HEK293 (cell line): ENCODE measurements at regions not wholly inside any gene's neighbourhood (a gene's known extent, or its start where the extent isn't known, plus 50 kb on each side); places are given as distances from the start of the nearest gene placed in this dataset.

ENCODE experiments used
- CTCF ChIA-PET: fragments of 350-600 bp; formaldehyde crosslinking; extraction: SDS; loops from one replicate; lab custom pipeline; 2021; ENCODE audit warnings: antibody characterized with exemption; lab: Yijun Ruan, JAX
- POLR2A ChIA-PET: fragments of 300-600 bp; formaldehyde crosslinking; extraction: SDS; loops from one replicate; lab custom pipeline; 2020; ENCODE audit warnings: antibody characterized with exemption, inconsistent platforms; lab: Yijun Ruan, JAX
- H3K27ac ChIP-seq: fragments of 200-500 bp; sonication (Bioruptor generic); 2 replicates; pipeline ENCODE4 v1.5.1; 2014; ENCODE audit warnings: low read depth, low read length, control low read depth, inconsistent platforms; ENCODE audit errors: extremely low read depth
- H3K36me3 ChIP-seq, 2 experiments: fragments of 200-500 bp in 1 of 2; sonication (Bioruptor generic) in 1 of 2; 1 replicate in 1 of 2; 2 replicates in 1 of 2; pipeline ENCODE4 v1.5.1; 2014 to 2017; ENCODE audit warnings: inconsistent platforms in 2 of 2, low read length in 2 of 2; ENCODE audit not compliant: control insufficient read depth in 2 of 2, insufficient read depth in 1 of 2
- H3K4me1 ChIP-seq: fragments of 200-500 bp; sonication (Bioruptor generic); 2 replicates; pipeline ENCODE4 v1.5.1; 2014; ENCODE audit warnings: mild to moderate bottlenecking, low read length, inconsistent platforms; ENCODE audit not compliant: control insufficient read depth, insufficient read depth
- H3K4me3 ChIP-seq: 2 replicates; pipeline ENCODE4 v1.5.1; 2011; ENCODE audit warnings: low read depth, mild to moderate bottlenecking, control low read depth, low read length, moderate library complexity
- H3K9me3 ChIP-seq: fragments of 200-500 bp; sonication (Bioruptor generic); 2 replicates; pipeline ENCODE4 v1.5.1; 2014; ENCODE audit warnings: low read depth, low read length, inconsistent platforms; ENCODE audit not compliant: control insufficient read depth, insufficient read depth
- BCL11B ChIP-seq: fragments of 450-650 bp; formaldehyde crosslinking; IDR thresholded peaks from 2 replicates; pipeline ENCODE4 v1.5.1; 2016; ENCODE audit warnings: low read depth, missing biosample characterization, missing genetic modification characterization
- CTCF ChIP-seq: fragments of 450-650 bp; formaldehyde crosslinking; IDR thresholded peaks from 2 replicates; pipeline ENCODE4 v1.5.1; 2016; ENCODE audit warnings: missing biosample characterization, missing genetic modification characterization
- GLIS1 ChIP-seq: fragments of 450-650 bp; formaldehyde crosslinking; IDR thresholded peaks from 2 replicates; pipeline ENCODE4 v1.5.1; 2016; ENCODE audit warnings: missing biosample characterization, missing genetic modification characterization
- HOXD13 ChIP-seq: sonication (generic); formaldehyde crosslinking; IDR thresholded peaks from 2 replicates; pipeline ENCODE4 v1.8.0; 2022; ENCODE audit warnings: missing genetic modification reagents, borderline replicate concordance
- KLF1 ChIP-seq: fragments of 450-650 bp; formaldehyde crosslinking; IDR thresholded peaks from 2 replicates; pipeline ENCODE4 v1.5.1; 2016; ENCODE audit warnings: missing biosample characterization, missing genetic modification characterization
- MYNN ChIP-seq: fragments of 450-650 bp; formaldehyde crosslinking; IDR thresholded peaks from 2 replicates; pipeline ENCODE4 v1.5.1; 2016; ENCODE audit warnings: missing biosample characterization, missing genetic modification characterization, borderline replicate concordance
- OSR2 ChIP-seq: fragments of 450-650 bp; formaldehyde crosslinking; IDR thresholded peaks from 2 replicates; pipeline ENCODE4 v1.5.1; 2016; ENCODE audit warnings: missing biosample characterization, missing genetic modification characterization
- PRDM4 ChIP-seq: fragments of 450-650 bp; formaldehyde crosslinking; IDR thresholded peaks from 2 replicates; pipeline ENCODE4 v1.5.1; 2017; ENCODE audit warnings: missing biosample characterization, missing genetic modification characterization
- RBAK ChIP-seq: fragments of 450-650 bp; formaldehyde crosslinking; IDR thresholded peaks from 2 replicates; pipeline ENCODE4 v1.5.1; 2016; ENCODE audit warnings: missing biosample characterization, missing genetic modification characterization
- SP7 ChIP-seq: fragments of 450-650 bp; formaldehyde crosslinking; IDR thresholded peaks from 2 replicates; pipeline ENCODE4 v1.5.1; 2016; ENCODE audit warnings: missing biosample characterization, missing genetic modification characterization
- TRIM28 ChIP-seq: IDR thresholded peaks from 2 replicates; pipeline ENCODE4 v1.6.1; 2011; ENCODE audit warnings: low read length, control low read depth, borderline replicate concordance
- WT1 ChIP-seq: fragments of 450-650 bp; formaldehyde crosslinking; IDR thresholded peaks from 2 replicates; pipeline ENCODE4 v1.5.1; 2016; ENCODE audit warnings: missing biosample characterization, missing genetic modification characterization
- ZBTB17 ChIP-seq: fragments of 450-650 bp; formaldehyde crosslinking; IDR thresholded peaks from 2 replicates; pipeline ENCODE4 v1.5.1; 2016; ENCODE audit warnings: missing biosample characterization, missing genetic modification characterization
- ZNF112 ChIP-seq: fragments of 450-650 bp; formaldehyde crosslinking; IDR thresholded peaks from 2 replicates; pipeline ENCODE4 v1.5.0; 2017; ENCODE audit warnings: missing biosample characterization, missing genetic modification characterization
- ZNF169 ChIP-seq: fragments of 450-650 bp; formaldehyde crosslinking; IDR thresholded peaks from 2 replicates; pipeline ENCODE4 v1.5.1; 2016; ENCODE audit warnings: missing biosample characterization, missing genetic modification characterization
- ZNF311 ChIP-seq: fragments of 450-650 bp; formaldehyde crosslinking; IDR thresholded peaks from 2 replicates; pipeline ENCODE4 v1.5.1; 2017; ENCODE audit warnings: missing biosample characterization, missing genetic modification characterization, borderline replicate concordance
- ZNF488 ChIP-seq: fragments of 450-650 bp; formaldehyde crosslinking; IDR thresholded peaks from 2 replicates; pipeline ENCODE4 v1.5.1; 2016; ENCODE audit warnings: missing biosample characterization, missing genetic modification characterization
- ZNF514 ChIP-seq: fragments of 450-650 bp; formaldehyde crosslinking; IDR thresholded peaks from 2 replicates; pipeline ENCODE4 v1.5.1; 2016; ENCODE audit warnings: missing biosample characterization, missing genetic modification characterization
- ZNF518A ChIP-seq: fragments of 450-650 bp; formaldehyde crosslinking; conservative IDR thresholded peaks from 2 replicates; pipeline ENCODE4 v1.5.1; 2016; ENCODE audit warnings: low read depth, missing biosample characterization, missing genetic modification characterization
- ZNF521 ChIP-seq: fragments of 450-650 bp; formaldehyde crosslinking; IDR thresholded peaks from 2 replicates; pipeline ENCODE4 v1.5.1; 2017; ENCODE audit warnings: missing biosample characterization, mild to moderate bottlenecking, missing genetic modification characterization
- ZNF529 ChIP-seq: fragments of 450-650 bp; formaldehyde crosslinking; IDR thresholded peaks from 2 replicates; pipeline ENCODE4 v1.5.1; 2017; ENCODE audit warnings: missing genetic modification characterization, missing biosample characterization; ENCODE audit not compliant: insufficient replicate concordance
- ZNF626 ChIP-seq: fragments of 450-650 bp; sonication (Bioruptor Pico); formaldehyde crosslinking; IDR thresholded peaks from 2 replicates; pipeline ENCODE4 v1.5.1; 2018; ENCODE audit warnings: missing biosample characterization, missing genetic modification characterization, inconsistent platforms
- ZNF664 ChIP-seq: fragments of 450-650 bp; formaldehyde crosslinking; IDR thresholded peaks from 2 replicates; pipeline ENCODE4 v1.5.1; 2016; ENCODE audit warnings: missing biosample characterization, missing genetic modification characterization

- no peak for TF ChIP-seq ZNF664
- TF ChIP-seq CTCF = no peak
- no peak for TF ChIP-seq BCL11B (tag by site-specific recombination)
- no peak for TF ChIP-seq GLIS1 (tag by site-specific recombination)
- no peak for TF ChIP-seq ZNF311 (tag by site-specific recombination)
- TF ChIP-seq ZBTB17 (tag by site-specific recombination) = no peak
- no peak for TF ChIP-seq ZNF521 (tag by site-specific recombination)
- TF ChIP-seq MYNN (tag by site-specific recombination) = no peak
- TF ChIP-seq OSR2 (tag by site-specific recombination) = no peak
- no peak for TF ChIP-seq RBAK
- TF ChIP-seq ZNF514 = no peak
- TF ChIP-seq KLF1 = no peak
- TF ChIP-seq PRDM4 (tag by site-specific recombination) = no peak
- TF ChIP-seq SP7 (tag by site-specific recombination) = no peak
- ChIA-PET POLR2A (no interaction called here), CTCF (interaction anchor here (0.6 to 1.3 kb wide), 4 partner anchors 41 to 99 kb away, joined by 3 to 5 read pairs (median 4); no protein-coding TSS in a partner anchor)
- Histone ChIP-seq H3K4me1 (no peaks in the 10 kb centered on the region), H3K4me3 (no peak overlapping the region), H3K9me3 (no peaks in the 10 kb centered on the region), H3K36me3 (no peaks in the 10 kb centered on the region), H3K27ac (no peak overlapping the region)
These were observed 86.6 kb upstream of the PAX1 start for GRCh38 chr20:21618759-21619416.

GRCh38 chr20:21615617-21616080 lies 89.8 kb upstream of the PAX1 start:
- POLR2A ChIA-PET = no interaction called here
- Histone ChIP-seq H3K36me3 (no peaks in the 10 kb centered on the region), H3K4me1 (0 out of 2 replicates have a peak, but pooled peaks cover 4% of the 10 kb centered on the region), H3K9me3 (no peaks in the 10 kb centered on the region), H3K27ac (no peak overlapping the region), H3K4me3 (no peak overlapping the region)
- CTCF ChIA-PET = interaction anchor here (0.5 to 3.9 kb wide), 50 partner anchors 9 to 800 kb away, joined by 3 to 28 read pairs (median 4); no protein-coding TSS in a partner anchor
- TF ChIP-seq ZNF112 (tag by site-specific recombination) (no peak), CTCF (peak; percentile 75), WT1 (tag by site-specific recombination) (no peak), ZNF518A (tag by site-specific recombination) (no peak), ZNF488 (tag by site-specific recombination) (no peak), ZNF626 (tag by site-specific recombination) (no peak), HOXD13 (no peak), ZNF529 (tag by site-specific recombination) (no peak), ZNF169 (no peak), TRIM28 (no peak)
